Keratinocyte (primary cell): ENCODE measurements at regions not wholly inside any gene's neighbourhood (a gene's known extent, or its start where the extent isn't known, plus 50 kb on each side); places are given as distances from the start of the nearest gene placed in this dataset.

ENCODE experiments used
- DNase-seq: peaks from one replicate; pipeline ENCODE4 v3.0.0-alpha.2; 2011; ENCODE audit warnings: low read depth, missing footprints, low spot score
- FAIRE-seq: peaks from 2 replicates; lab custom pipeline; 2011; peaks lifted over from hg19 to GRCh38; lab: Jason Lieb, UNC
- H2AFZ ChIP-seq: 2 replicates; pipeline ENCODE4 v1.6.0; 2012; ENCODE audit warnings: low read length, control low read depth, inconsistent platforms; ENCODE audit not compliant: control insufficient read depth
- H3K27ac ChIP-seq: 2 replicates; pipeline ENCODE4 v1.5.1; 2011; ENCODE audit warnings: low read length; ENCODE audit not compliant: control insufficient read depth, insufficient read depth
- H3K27me3 ChIP-seq: 3 replicates; pipeline ENCODE4 v1.6.0; 2011; ENCODE audit warnings: low read length; ENCODE audit not compliant: control insufficient read depth, insufficient read depth; ENCODE audit errors: extremely low read depth
- H3K36me3 ChIP-seq, 2 experiments: 2 replicates in 1 of 2; 3 replicates in 1 of 2; pipeline ENCODE4 v1.5.1; 2011; ENCODE audit warnings: low read length in 2 of 2, mild to moderate bottlenecking in 1 of 2; ENCODE audit not compliant: control insufficient read depth in 2 of 2, insufficient read depth in 2 of 2; ENCODE audit errors: extremely low read depth in 1 of 2
- H3K4me1 ChIP-seq: 3 replicates; pipeline ENCODE4 v1.5.1; 2011; ENCODE audit warnings: low read length; ENCODE audit not compliant: control insufficient read depth, insufficient read depth; ENCODE audit errors: extremely low read depth
- H3K4me2 ChIP-seq: 3 replicates; pipeline ENCODE4 v1.6.0; 2011; ENCODE audit warnings: low read depth, low read length; ENCODE audit not compliant: control insufficient read depth, insufficient read depth; ENCODE audit errors: extremely low read depth
- H3K4me3 ChIP-seq, 3 experiments: fragments of 200-600 bp in 1 of 3; sonication (generic) in 1 of 3; 2 replicates in 2 of 3; 3 replicates in 1 of 3; pipeline ENCODE4 v1.5.1; 2011 to 2016; ENCODE audit warnings: low read length in 3 of 3, mild to moderate bottlenecking in 3 of 3, control low read depth in 2 of 3, inconsistent platforms in 1 of 3, low read depth in 1 of 3, mixed read lengths in 1 of 3, mixed run types in 1 of 3, moderate library complexity in 1 of 3; ENCODE audit not compliant: control insufficient read depth in 2 of 3, insufficient read depth in 2 of 3; ENCODE audit errors: extremely low read depth in 1 of 3
- H3K79me2 ChIP-seq: 2 replicates; pipeline ENCODE4 v1.6.0; 2012; ENCODE audit warnings: low read length; ENCODE audit not compliant: control insufficient read depth, insufficient read depth
- H3K9ac ChIP-seq: 3 replicates; pipeline ENCODE4 v1.6.0; 2011; ENCODE audit warnings: low read length; ENCODE audit not compliant: control insufficient read depth, insufficient read depth; ENCODE audit errors: extremely low read depth
- H3K9me1 ChIP-seq: 3 replicates; pipeline ENCODE4 v1.6.0; 2011; ENCODE audit warnings: low read length; ENCODE audit not compliant: control insufficient read depth, insufficient read depth; ENCODE audit errors: extremely low read depth
- H3K9me3 ChIP-seq: 2 replicates; pipeline ENCODE4 v1.5.1; 2012; ENCODE audit warnings: low read depth, low read length; ENCODE audit not compliant: control insufficient read depth
- H4K20me1 ChIP-seq: 3 replicates; pipeline ENCODE4 v1.6.0; 2011; ENCODE audit warnings: low read length; ENCODE audit not compliant: control insufficient read depth, insufficient read depth; ENCODE audit errors: extremely low read depth
- EZH2 ChIP-seq: IDR thresholded peaks from one replicate; pipeline ENCODE4 v1.6.1; 2012; ENCODE audit warnings: inconsistent platforms, mild to moderate bottlenecking, low read length, moderate library complexity
- dilution Hi-C: fragments of 300-500 bp; cut with MboI; formaldehyde crosslinking; loops from one replicate; pipeline ENCODE4 v1.7.0; 2020; ENCODE audit warnings: low sequenced_read_pairs; ENCODE audit not compliant: extremely low pct_ligation_motif_present
- TF ChIP-seq, protein P1 (sequence below), 3 experiments: IDR thresholded peaks in 1 of 3; conservative IDR thresholded peaks in 1 of 3; optimal IDR thresholded peaks in 1 of 3; 2 replicates in 2 of 3; 3 replicates in 1 of 3; pipeline versions ENCODE3 to v1.5.1; 2011; ENCODE audit warnings: low read length in 3 of 3, mild to moderate bottlenecking in 3 of 3, moderate library complexity in 2 of 3, control low read depth in 1 of 3, inconsistent platforms in 1 of 3; ENCODE audit not compliant: insufficient read depth in 2 of 3; ENCODE audit errors: extremely low read depth in 1 of 3

DNA sequence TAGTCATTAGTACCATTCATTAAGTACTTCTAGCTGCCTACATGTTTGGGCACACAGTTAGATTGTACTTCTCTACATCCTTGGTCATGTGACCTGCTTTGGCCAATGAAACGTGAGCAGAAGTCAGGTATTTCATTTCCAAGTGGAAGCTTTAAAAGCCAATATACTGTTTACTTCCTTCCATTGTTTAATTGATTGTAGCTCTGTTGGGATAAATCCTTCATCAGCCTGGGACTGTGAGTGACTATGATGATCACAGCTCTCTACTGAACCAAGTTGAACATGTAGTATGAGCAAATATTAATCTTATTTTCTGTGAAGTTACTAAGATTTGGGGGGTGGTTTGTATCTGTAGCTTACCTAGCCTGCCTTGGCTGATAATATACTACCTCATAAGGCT, 116.5 kb upstream of the ROPN1 start:
- dilution Hi-C loops = no loop called here
- Histone ChIP-seq H3K9me1 (no peaks in the 10 kb centered on the region), H3K9me3 (no peaks in the 10 kb centered on the region), H3K79me2 (no peaks in the 10 kb centered on the region), H3K4me2 (no peak overlapping the region), H3K4me3 (no peak overlapping the region), H2AFZ (no peak overlapping the region), H3K27me3 (peaks cover 8% of the 10 kb centered on the region), H3K36me3 (no peaks in the 10 kb centered on the region), H3K4me1 (no peaks in the 10 kb centered on the region), H3K9ac (no peak overlapping the region), H4K20me1 (no peaks in the 10 kb centered on the region), H3K27ac (no peak overlapping the region)
- DNase-seq (no peak), FAIRE-seq (no peak)
- TF ChIP-seq, protein P1, sequence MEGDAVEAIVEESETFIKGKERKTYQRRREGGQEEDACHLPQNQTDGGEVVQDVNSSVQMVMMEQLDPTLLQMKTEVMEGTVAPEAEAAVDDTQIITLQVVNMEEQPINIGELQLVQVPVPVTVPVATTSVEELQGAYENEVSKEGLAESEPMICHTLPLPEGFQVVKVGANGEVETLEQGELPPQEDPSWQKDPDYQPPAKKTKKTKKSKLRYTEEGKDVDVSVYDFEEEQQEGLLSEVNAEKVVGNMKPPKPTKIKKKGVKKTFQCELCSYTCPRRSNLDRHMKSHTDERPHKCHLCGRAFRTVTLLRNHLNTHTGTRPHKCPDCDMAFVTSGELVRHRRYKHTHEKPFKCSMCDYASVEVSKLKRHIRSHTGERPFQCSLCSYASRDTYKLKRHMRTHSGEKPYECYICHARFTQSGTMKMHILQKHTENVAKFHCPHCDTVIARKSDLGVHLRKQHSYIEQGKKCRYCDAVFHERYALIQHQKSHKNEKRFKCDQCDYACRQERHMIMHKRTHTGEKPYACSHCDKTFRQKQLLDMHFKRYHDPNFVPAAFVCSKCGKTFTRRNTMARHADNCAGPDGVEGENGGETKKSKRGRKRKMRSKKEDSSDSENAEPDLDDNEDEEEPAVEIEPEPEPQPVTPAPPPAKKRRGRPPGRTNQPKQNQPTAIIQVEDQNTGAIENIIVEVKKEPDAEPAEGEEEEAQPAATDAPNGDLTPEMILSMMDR (optimal IDR thresholded peaks at IDR 0.05 in 1 of 3, IDR thresholded peaks at IDR 0.05 in 1 of 3, conservative IDR thresholded peaks at IDR 0.05 in 1 of 3; ENCODE audit: extremely low read depth in 1 of 3, insufficient read depth in 2 of 3, low read length in 3 of 3) = no peak
- no peak for TF ChIP-seq EZH2

DNA sequence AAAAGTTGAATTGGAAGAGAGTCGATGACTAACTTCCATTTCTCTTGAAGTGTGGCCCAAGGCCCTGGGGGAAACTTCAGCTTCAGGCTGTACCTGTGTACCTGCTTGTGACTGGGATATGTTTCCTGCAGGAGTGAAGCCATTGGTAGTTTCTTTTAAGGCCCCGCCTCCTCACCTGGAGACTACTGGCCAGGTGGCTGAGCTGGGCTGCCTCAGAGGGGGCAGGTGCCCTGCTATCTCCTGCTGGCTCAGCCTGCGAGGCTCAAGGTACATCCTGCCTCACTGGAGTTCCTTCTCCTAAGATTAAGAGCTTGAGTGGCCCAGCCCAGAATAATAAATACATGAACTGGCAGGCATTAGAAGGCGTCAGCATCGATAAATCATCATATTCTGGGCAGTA, 121.6 kb upstream of the ROPN1 start:
- no peak for FAIRE-seq
- H4K20me1 ChIP-seq = no peaks in the 10 kb centered on the region
- H3K4me1 ChIP-seq = no peaks in the 10 kb centered on the region
- no peak overlapping the region for H3K9ac ChIP-seq
- no peaks in the 10 kb centered on the region for H3K36me3 ChIP-seq
- DNase-seq = no peak
- no peak overlapping the region for H3K4me3 ChIP-seq
- H3K27ac ChIP-seq = no peak overlapping the region
- no peak overlapping the region for H3K4me2 ChIP-seq
- dilution Hi-C loops = no loop called here
- no peaks in the 10 kb centered on the region for H3K79me2 ChIP-seq
- peaks cover 2% of the 10 kb centered on the region for H3K27me3 ChIP-seq
- H3K9me3 ChIP-seq = no peaks in the 10 kb centered on the region
- TF ChIP-seq EZH2 = no peak
- TF ChIP-seq, protein P1 (optimal IDR thresholded peaks at IDR 0.05 in 1 of 3, IDR thresholded peaks at IDR 0.05 in 1 of 3, conservative IDR thresholded peaks at IDR 0.05 in 1 of 3; ENCODE audit: extremely low read depth in 1 of 3, insufficient read depth in 2 of 3, low read length in 3 of 3) = no peak
- no peaks in the 10 kb centered on the region for H3K9me1 ChIP-seq
- H2AFZ ChIP-seq = no peak overlapping the region
